NCI-H1436 treated with DMSO at 0.1 percent for 48 hours (cell line): ENCODE measurements at regions not wholly inside any gene's neighbourhood (a gene's known extent, or its start where the extent isn't known, plus 50 kb on each side); places are given as distances from the start of the nearest gene placed in this dataset.

ENCODE experiments used
- DNase-seq: peaks from one replicate; lab custom pipeline; 2025; lab: John Stamatoyannopoulos, UW

GRCh38 chr4:151983854-151984253, 223.0 kb upstream of the GATB start:
- no peak for DNase-seq

GRCh38 chr4:151979819-151980218, 219.0 kb upstream of the GATB start:
- DNase-seq, result no peak

GRCh38 chr4:151968643-151969042, 207.8 kb upstream of the GATB start:
- DNase-seq, result no peak

GRCh38 chr4:151967074-151967473, 206.3 kb upstream of the GATB start:
- no peak for DNase-seq

GRCh38 chr4:151962138-151962823, 201.5 kb upstream of the GATB start:
- DNase-seq, result no peak

GRCh38 chr4:151961456-151961855, 200.6 kb upstream of the GATB start:
- DNase-seq, result no peak

- DNase-seq, result no peak
Measured at GRCh38 chr4:151960449-151961230, 199.8 kb upstream of the GATB start.

- DNase-seq, result no peak
Measured at GRCh38 chr4:151957153-151957552, 196.3 kb upstream of the GATB start.

- no peak for DNase-seq
Measured at GRCh38 chr4:151955721-151956380, 195.0 kb upstream of the GATB start.

GRCh38 chr4:151953795-151954372, 193.1 kb upstream of the GATB start:
- DNase-seq, result no peak

GRCh38 chr4:151953312-151953711, 192.5 kb upstream of the GATB start:
- no peak for DNase-seq

- DNase-seq, result no peak
Measured at GRCh38 chr4:151952711-151953254, 192.0 kb upstream of the GATB start.

GRCh38 chr4:151952137-151952536, 191.3 kb upstream of the GATB start:
- DNase-seq, result no peak

GRCh38 chr4:151951671-151952050, 190.9 kb upstream of the GATB start:
- DNase-seq, result no peak

GRCh38 chr4:151950993-151951670, 190.3 kb upstream of the GATB start:
- DNase-seq, result no peak

- DNase-seq, result no peak
Measured at GRCh38 chr4:151948351-151949016, 187.7 kb upstream of the GATB start.

- DNase-seq, result no peak
Measured at GRCh38 chr4:151946718-151947117, 185.9 kb upstream of the GATB start.

- no peak for DNase-seq
Measured at GRCh38 chr4:151942971-151943370, 182.2 kb upstream of the GATB start.

GRCh38 chr4:151940926-151941617, 180.3 kb upstream of the GATB start:
- DNase-seq, result no peak

- no peak for DNase-seq
Measured at GRCh38 chr4:151940291-151940690, 179.5 kb upstream of the GATB start.

- no peak for DNase-seq
Measured at GRCh38 chr4:151939670-151940069, 178.9 kb upstream of the GATB start.
